ENCODE measurements at regions not wholly inside any gene's neighbourhood (a gene's known extent, or its start where the extent isn't known, plus 50 kb on each side); places are given as distances from the start of the nearest gene placed in this dataset.

DNA sequence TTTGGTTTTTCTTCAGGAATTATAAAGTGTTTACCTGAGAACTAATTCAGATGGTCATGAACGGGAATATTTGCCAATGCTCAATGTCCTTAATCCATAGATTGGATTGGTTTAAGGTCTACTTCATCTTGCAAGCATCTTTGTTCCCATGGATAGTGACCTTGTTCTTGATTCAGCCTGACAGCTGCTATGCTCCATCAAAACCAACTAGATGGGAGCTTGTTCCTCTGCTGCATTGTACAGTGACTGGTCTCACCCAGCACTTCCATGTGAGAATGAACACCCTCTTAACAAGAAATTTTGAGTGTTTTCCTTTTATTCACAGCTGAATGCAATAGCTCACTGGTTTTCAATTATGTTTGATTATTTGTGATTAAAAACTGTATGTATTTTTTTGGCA, 312.6 kb upstream of the ACTBL2 start:
- DNase-seq (ENCODE audit: low read depth) = no peak

DNA sequence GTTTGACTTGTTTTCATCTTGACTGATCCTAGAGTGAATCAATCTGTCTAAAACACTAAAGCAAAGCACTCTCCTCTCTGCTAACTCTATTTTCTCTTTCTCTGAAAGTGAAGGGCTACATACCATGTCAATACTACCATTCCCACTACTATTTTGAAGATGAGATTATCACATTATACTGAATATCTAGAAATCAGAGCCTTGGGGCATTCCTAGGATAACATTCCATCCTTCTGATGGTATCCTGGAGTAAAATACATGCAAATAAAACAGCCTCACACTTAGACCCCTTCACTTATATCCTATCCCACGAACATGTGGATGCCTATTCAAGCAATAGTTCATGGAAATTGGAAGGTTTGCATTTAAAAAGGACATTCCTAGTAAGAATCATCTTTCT, 309.3 kb upstream of the ACTBL2 start:
- no peak for DNase-seq (ENCODE audit: low read depth)

DNA sequence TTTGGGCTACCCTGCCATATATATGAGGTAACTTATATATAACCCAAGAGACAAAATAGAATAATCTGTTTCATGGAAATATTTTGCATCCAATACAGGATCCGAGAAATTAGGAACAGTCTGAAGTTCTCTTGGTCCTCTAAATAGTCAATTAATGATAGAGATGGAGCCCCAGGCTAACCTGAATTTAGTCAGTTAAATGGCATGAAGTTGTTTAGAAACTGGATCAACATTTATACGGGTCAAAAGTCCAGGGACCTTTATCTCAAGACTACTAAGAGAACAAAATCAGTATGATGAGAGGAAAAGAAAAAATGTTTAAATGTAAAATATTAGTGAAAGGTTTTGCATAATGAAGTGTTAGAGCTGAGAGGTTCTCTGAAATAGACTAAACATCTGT, 303.3 kb upstream of the ACTBL2 start:
- no peak for DNase-seq (ENCODE audit: low read depth)

DNA sequence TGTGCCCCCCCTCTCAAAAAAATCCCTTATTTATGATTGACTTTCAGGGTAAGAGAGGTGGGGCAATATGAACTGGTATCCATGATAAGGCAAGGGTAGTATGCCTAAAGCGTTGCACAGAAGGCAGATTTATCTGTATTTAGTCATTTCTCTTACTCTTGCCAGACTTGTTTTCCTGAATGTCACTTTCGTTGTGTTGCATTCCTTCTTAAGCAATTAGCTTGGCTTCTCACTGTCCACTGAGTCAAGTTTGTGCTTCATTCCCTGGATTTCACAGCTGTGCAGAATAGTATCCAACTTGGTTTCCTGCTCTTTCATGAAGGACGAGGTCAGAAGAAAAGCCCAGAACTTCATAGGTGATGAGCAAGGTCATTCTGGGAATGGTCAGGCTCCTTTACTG, 301.5 kb upstream of the ACTBL2 start:
- peak; percentile 13 for DNase-seq (ENCODE audit: low read depth)

DNA sequence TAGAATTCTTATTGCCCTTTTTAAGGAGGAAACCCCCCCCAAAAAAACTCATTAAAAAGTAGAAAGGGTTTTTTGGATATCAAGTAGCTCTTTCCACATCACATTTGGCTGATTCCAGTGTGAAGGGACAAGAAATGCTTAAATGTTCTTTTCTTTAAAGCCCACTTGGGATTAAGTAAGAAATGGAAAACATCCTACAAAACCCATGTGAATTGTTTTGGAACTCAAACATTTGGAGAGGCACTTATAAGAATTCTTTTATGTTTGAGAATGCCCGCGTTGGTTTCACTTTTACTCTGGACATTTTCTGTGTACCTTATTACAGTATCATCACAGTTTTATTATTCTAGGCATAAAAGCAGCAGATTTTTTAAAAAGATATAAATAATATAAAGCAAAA, 301.1 kb upstream of the ACTBL2 start:
- no peak for DNase-seq (ENCODE audit: low read depth)

DNA sequence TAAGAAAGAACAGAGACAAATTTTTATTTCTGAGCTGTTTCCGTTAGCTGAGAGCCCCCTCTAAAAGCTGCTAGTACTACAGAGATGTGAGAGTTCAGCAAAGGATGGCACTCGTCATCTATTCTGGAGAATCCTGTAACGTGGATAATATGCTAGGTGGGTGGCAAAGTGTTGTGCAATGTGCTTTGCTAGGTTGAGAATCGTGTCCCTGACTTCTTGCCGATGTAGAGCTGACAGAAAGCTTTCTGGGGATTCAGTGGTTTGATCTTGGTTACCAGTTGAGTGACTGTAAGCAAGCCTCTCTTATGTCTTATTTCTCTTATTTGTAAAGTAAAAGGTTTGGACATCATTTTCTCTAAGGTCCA, 298.3 kb upstream of the ACTBL2 start:
- no peak for DNase-seq (ENCODE audit: low read depth)

DNA sequence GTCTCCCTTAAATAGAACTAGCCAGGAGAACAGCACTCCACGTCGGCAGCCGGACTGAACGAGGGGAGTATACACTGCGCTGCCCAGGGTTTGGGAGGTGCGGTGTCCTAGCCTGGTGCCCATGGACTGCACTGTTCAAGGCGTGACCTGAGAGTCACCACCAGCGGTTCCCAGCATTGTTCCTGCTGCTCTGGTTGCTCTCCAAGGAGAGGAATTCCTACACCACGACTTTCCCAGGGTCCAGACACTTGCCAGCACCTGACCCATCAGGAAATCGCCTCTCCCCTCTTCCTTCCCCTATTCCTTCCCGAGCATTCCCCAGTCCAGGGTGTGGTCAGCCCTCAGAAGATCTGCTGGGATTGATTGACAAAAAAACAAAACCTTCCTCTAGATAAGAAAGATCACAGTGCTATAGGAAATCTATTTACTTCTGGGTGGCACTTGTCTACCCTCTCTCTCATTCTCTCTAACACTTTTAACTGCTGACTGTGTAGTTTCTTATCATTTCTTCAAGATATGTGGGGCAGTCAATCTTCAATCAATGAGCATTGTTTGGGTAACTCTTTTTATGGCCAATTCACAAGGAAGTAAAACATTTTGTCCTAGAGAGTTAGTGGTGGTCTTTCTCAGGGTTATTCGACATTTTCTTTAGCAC, 297.8 kb upstream of the ACTBL2 start:
- no peak for DNase-seq (ENCODE audit: low read depth)

DNA sequence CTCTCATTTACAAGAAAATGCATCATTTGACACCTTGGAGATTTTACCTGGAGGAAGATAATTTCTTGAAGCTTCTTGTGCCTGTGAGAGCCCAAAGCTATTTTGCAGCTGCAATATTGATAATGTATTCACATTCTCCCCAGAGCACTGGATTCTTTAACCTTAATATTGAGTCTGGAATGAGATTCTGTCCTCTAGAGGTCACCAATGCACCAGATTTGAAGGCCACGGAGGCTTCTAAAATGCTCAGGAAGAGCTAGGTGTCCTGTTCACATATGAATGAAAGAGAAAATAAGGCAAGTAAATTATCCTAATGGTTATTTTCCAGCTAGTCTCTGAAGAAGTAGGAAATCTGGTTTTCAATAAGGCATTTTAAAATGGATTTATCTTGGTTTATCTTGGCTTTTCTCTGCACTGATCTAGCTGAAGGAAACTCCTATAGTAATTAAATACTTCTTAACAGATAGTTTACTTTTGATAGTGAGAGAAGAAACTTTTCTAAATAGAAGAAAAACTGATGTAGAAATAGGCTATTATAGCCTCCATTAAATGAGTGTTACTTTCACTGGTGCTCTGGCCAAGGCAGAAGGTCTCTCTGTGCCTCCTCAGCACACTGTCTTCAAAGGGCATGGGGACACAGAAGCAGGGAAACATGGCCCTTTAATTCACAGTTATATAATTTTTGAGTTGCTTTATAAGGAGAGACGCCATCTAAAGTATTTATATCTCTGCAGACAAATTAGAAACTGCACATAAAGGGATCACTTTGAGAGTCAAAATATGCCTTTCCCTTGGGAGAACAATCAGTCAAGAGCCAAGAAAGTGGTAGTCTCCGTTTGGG, 297.0 kb upstream of the ACTBL2 start:
- peak; percentile 64 for DNase-seq (ENCODE audit: low read depth)

DNA sequence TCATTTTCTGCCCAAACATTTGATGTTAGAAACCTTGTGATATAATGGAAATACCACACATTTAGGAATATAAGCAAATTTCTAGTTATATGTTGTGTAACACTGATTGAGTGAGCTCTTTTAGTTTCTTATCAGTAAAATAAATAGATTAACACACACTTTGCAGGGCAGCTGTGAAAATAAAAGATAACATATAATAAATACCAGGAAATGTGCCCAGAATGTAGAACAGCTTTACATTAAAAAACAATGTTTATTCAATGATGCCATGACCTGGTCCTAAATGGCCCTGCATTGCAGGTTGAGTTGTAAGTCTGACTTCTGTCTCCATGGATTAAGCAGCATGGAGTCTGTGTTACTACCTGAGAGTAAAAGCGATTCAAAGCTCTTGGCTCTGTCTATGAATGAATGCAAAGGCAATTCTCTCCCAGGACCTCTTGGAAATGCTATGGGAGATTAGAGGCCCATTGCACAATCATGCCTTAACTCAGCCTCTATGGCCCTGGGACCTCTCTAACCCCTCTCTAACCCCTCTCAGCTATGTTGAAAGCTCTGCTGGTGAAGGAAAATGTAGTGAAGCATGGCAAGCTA, 296.0 kb upstream of the ACTBL2 start:
- peak; percentile 87 for DNase-seq (ENCODE audit: low read depth)

DNA sequence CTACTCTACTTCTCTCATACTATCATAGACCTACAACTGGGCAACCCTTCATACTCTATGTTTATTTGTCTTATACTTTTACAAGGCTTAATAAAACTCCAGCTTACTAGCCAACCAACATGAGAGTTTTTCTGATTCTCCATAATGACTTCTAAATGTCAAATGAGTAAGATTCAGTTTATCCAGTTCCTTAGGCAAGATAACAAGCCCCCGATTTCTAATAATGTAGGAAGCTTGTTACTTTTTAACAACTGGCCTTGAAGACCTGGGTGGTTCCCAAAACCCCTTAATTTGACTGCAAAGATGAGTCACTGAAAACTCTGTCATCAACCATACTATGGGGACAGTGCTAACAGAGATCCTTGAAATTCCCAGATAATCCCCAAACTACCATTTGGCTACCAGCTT, 294.6 kb upstream of the ACTBL2 start:
- no peak for DNase-seq (ENCODE audit: low read depth)

DNA sequence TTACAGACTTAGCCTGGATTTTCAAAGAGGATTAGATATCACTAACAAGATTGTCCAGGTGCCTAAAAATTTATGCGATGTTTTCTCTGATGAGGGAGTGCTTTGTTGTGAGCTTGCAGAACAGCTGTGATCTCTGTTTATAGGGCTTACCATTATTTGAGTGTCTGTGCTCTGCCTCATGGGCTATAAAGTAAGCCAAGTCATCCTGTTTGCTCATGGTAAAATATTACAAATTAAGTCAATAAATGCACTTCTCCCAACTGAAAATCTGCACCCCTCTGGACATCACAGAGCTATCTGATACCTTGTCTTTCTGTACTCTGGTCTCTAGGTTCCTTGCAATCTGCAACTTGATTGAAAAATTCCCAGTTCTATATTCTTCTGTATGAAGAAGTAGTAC, 293.4 kb upstream of the ACTBL2 start:
- no peak for DNase-seq (ENCODE audit: low read depth)

DNA sequence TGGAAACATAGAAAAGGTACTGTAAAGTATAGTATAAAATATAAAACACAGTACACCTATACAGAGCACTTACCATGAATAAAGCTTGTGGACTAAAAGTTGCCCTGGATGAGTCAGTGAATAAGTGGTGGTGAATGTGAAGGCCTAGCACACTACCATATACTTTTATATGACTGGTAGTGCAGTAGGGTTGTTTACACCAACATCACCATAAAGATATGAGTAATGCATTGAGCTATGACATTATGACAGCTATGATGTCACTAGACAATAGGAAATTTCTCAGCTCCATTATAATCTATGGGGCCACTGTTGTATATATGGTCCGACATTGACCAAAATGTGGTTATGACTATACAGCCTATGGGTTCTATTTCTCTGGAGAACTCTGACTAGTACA, 291.8 kb upstream of the ACTBL2 start:
- no peak for DNase-seq (ENCODE audit: low read depth)

DNA sequence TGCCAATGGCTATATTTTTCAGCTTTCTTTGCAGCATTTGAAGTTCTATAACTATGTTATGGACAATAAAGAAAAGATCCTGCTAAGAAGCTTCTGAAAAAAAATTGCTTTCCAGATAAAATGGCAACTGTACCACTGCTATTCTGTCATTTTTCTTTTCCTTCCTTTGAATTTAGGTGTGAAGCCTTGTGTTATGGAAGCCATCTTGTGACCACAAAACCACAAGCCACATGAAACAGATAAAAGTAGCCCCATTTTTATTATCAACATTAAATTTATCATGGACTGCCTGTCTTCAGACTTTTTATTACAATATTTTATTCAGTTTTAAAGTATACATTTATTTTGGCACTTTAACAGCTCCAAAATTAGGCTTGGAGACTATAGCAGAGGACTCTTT, 289.9 kb upstream of the ACTBL2 start:
- DNase-seq (ENCODE audit: low read depth) = peak; percentile 31

DNA sequence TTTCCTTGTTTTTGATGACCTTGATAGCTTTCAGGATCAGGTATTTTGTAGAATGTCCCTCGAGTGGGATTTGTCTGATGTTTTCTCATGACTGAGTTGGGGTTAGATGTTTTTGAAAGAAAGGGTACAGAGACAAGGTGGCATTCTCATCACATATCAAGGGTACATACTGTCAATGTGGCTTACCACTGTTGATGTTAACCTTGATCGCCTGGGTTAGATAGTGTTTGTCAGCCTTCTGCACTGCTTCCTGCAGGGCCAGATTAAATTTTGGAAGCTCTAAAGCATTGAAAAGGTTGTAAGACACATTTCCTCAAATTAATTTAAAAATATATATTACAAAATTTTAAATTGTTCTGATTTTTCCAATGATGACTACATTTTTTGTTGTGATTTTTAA, 287.4 kb upstream of the ACTBL2 start:
- DNase-seq (ENCODE audit: low read depth) = no peak

DNA sequence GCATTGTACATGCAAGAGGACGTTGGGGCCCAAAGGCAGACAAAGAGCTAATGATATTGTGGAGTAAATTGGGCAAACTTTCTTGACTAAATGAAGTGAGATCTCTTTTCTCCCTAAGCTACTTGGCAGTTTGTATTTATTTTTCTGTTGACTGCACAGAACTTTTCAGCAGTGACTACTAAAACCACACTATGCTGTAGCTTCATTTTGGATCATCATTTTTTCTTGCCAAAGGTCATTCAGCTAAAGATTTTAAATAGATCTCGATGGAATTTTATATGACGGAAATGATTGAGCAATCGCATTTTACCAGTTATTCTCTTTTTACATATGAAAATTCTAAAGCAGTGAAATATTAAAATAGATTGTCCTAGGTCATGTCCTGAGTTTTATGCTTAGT, 286.1 kb upstream of the ACTBL2 start:
- DNase-seq (ENCODE audit: low read depth) = no peak

DNA sequence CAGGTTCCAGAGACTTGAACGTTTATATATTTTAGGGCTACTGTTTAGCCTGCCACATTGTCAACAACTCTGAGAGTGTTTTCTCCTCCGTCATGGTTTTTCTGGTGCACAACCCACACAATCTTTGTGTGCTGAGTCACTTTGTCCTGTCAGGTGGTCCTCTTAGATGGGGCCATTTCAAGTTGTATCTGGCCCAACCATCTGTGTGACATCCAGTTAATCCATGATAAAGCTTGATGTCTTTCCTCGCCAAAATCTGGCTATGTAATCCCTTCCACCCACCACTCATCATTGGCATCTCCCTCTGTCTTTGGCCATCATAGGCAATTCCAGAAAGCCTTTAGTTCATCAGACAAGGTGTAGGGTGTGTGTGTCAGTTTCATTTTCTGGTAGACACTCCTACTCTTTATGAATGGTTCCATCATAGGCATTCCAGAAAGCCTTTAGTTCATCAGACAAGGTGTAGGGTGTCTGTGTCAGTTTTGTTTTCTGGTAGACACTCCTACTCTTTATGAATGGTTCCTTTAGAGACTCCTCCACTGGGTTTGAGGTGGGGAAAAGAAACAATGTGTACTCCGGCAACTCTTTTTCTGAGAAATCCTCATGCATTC, 282.0 kb upstream of the ACTBL2 start:
- DNase-seq (ENCODE audit: low read depth) = no peak

DNA sequence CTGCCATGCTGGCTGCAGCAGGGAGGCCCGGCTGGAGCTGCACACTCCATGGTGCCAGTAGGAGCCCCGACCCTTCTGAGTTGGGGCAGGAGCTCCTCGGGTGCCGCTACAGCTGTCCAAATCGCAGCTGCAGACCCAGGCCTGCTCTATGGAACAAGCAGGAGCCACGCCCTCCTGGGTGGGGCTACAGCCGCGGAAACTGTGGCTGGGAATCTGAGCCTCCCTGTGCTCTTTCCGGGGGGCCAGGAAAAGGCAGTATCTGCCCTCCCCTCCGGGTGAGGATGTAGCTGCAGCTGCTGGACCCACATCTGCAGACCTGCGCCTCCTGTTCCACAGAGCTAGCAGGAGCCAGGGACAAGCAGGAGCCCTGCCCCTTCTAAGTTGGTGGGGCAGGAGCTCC, 278.9 kb upstream of the ACTBL2 start:
- no peak for DNase-seq (ENCODE audit: low read depth)

DNA sequence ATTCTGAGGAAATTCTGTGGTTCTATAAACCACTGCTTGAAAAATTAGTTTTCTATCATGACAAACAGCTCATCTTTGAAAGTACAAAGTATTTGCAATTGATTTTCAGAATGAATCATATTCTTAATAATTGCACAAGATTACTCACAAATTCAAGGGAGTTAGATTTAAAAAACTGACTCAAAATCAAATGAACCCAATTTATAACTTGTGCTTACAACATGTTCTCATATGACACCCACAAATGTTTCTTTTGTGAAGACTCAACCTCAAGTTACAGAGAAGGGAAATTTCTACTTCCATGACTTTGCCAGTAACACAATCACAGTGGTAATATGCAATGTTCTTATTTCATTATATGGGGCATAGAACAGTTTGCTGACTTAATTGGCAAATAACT, 272.0 kb upstream of the ACTBL2 start:
- peak; percentile 31 for DNase-seq (ENCODE audit: low read depth)

DNA sequence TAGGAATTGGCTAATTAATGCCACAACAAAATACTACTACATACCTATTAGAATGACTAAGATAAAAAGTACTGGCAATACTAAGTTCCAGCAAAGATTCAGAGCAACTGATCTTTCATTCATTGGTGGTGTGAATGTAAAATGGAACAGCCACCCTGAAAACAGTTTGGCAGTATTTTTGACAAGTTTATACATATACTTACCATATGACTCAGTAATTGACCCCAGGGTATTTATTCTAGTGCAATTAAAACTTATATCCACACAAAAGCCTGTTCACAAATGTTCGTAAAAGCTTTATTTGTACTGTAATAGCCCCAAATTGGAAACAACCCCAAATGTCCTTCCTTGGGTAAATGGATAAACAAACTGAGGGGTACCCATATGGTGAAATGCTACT, 270.8 kb upstream of the ACTBL2 start:
- no peak for DNase-seq (ENCODE audit: low read depth)

DNA sequence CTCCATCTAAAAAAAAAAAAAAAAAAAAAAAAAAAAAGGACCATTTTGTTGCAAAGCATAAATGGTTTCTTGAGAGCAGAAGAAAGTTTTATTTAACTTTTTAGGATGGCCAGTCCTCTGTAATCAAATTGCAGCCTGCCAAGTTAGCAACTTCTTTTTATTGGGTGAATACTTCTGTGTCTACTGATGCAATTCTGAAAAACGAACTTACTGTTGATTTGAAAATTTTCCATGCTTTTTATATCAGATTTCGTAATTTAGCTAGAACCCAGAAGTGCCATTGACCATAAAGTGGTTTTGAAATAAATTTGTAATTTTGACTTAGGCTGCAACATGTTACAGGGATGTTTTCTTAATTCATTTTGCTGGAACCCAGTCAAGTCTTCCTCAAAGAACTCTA, 269.1 kb upstream of the ACTBL2 start:
- no peak for DNase-seq (ENCODE audit: low read depth)

DNA sequence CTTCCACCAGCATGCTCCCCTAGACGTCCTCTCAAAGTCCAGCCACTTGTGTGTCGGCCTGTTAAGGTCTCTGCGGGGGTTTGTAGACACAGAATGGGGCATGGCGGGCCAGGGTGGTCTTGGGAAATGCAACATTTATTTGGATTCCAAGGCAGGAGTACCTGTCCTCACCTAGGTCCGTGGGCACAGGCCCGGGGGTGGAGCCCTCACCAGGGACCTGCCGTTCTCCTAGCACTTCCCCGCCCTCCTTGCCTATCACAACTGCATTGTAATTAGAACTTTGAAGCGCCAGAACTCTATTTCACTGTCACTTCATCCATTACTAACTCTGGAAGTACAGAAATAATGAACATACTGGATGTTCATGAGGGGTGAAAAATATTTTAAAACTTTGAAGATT, 268.3 kb upstream of the ACTBL2 start:
- no peak for DNase-seq (ENCODE audit: low read depth)

DNA sequence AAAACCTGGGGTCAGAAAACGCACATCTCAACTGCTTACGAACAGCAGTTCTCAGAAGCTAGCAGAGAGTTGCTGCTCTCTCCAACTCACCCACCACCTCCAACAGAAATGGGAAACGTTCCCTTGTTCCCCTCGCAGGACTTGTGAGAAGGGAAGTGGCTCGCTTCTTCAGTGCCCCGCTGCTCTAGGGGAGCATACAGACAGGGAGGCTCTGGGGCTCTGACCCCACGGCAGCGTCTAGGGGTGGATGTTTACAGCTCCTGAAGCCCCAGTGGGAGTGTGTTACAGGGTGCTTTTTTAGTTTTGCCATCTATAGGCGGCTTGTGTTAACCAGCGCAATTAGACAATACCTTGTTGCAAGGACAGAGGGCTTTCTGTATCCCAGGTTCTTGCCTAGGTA, 267.7 kb upstream of the ACTBL2 start:
- no peak for DNase-seq (ENCODE audit: low read depth)

DNA sequence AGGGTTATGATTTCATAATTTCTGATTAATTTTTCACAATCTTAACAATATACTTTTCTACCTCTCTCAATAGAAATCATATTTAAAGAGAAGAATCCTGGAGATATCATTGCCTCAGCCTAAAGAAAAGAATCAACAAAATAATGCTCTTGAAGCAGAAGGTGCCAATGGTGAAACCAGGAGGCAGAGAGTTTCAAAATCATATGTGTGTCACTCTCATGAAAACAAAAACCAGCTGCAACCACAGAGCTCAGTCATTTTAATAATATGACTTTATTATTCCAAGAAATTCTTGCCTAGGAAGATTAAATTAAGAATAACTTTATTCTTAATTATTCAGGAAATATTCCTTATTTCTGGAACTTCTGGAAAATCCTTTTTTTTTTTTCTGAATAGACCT, 266.8 kb upstream of the ACTBL2 start:
- peak; percentile 61 for DNase-seq (ENCODE audit: low read depth)
